H1 (cell line): ENCODE measurements at regions not wholly inside any gene's neighbourhood (a gene's known extent, or its start where the extent isn't known, plus 50 kb on each side); places are given as distances from the start of the nearest gene placed in this dataset.

ENCODE experiments used
- EP300 ChIP-seq, 2 experiments: IDR thresholded peaks; 1 replicate in 1 of 2; 2 replicates in 1 of 2; pipeline ENCODE4 v1.6.1; 2011 to 2012; ENCODE audit warnings: low read depth in 2 of 2, low read length in 2 of 2, mild to moderate bottlenecking in 2 of 2, borderline replicate concordance in 1 of 2, inconsistent platforms in 1 of 2, moderate library complexity in 1 of 2
- HDAC6 ChIP-seq: IDR thresholded peaks from one replicate; pipeline ENCODE4 v1.7.1; 2012; ENCODE audit warnings: low read depth, mild to moderate bottlenecking, inconsistent platforms, low read length, moderate library complexity
- TF ChIP-seq, protein P1 (sequence below), 3 experiments: IDR thresholded peaks; 1 replicate in 2 of 3; 2 replicates in 1 of 3; pipeline versions ENCODE4 v1.5.1 to v1.6.1; 2011; ENCODE audit warnings: low read length in 3 of 3, mild to moderate bottlenecking in 3 of 3, inconsistent platforms in 2 of 3, low read depth in 1 of 3, moderate library complexity in 1 of 3; ENCODE audit not compliant: insufficient read depth in 1 of 3; ENCODE audit errors: control extremely low read depth in 1 of 3

DNA sequence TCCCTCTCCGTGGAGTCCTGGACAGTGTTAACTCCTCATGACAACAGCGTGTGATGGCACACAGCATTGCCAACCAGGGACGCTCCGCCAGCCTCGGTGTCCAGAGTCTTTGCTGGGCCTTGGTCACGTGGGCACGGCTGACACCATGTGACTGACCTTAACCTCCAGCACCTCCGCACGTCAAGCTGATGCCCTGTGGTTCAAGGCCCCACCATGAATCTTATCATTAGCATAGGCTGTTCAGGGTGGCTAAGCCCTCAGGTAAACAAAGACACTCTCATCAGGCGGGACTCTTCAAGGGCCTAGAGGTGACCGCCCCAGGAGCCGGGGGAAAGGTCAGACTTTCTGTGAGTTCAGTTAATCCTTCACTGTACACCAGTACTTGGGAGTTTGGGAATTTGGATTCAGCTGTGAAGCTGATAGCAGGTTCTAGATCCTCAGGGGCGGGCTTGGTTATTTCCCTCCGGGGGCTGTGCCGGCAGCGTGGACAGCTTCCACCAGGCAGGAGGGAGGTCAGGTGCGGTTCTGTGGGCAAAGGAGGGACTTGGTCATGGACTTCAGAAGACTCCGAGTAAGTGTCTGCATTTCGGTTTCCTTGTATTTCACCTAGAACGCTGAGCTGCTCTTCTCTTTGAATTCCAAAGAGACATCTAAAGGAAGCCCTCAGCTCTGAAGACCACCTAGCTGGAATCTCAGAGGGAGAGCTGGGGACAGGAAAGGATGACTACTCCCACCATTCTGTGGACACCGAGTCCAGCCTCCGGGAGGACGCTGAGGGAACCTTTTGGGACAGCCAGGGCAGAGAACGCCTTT, 195.5 kb upstream of the CIBAR2 start:
- TF ChIP-seq, protein P1, sequence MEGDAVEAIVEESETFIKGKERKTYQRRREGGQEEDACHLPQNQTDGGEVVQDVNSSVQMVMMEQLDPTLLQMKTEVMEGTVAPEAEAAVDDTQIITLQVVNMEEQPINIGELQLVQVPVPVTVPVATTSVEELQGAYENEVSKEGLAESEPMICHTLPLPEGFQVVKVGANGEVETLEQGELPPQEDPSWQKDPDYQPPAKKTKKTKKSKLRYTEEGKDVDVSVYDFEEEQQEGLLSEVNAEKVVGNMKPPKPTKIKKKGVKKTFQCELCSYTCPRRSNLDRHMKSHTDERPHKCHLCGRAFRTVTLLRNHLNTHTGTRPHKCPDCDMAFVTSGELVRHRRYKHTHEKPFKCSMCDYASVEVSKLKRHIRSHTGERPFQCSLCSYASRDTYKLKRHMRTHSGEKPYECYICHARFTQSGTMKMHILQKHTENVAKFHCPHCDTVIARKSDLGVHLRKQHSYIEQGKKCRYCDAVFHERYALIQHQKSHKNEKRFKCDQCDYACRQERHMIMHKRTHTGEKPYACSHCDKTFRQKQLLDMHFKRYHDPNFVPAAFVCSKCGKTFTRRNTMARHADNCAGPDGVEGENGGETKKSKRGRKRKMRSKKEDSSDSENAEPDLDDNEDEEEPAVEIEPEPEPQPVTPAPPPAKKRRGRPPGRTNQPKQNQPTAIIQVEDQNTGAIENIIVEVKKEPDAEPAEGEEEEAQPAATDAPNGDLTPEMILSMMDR (IDR thresholded peaks at IDR 0.05; ENCODE audit: control extremely low read depth in 1 of 3, insufficient read depth in 1 of 3, low read depth in 1 of 3, low read length in 3 of 3), result no peak
- TF ChIP-seq EP300 (IDR thresholded peaks at IDR 0.05; ENCODE audit: borderline replicate concordance in 1 of 2, low read depth in 2 of 2, low read length in 2 of 2) (no peak), HDAC6 (no peak)
